PFSK-1 (cell line): ENCODE measurements at regions not wholly inside any gene's neighbourhood (a gene's known extent, or its start where the extent isn't known, plus 50 kb on each side); places are given as distances from the start of the nearest gene placed in this dataset.

ENCODE experiments used
- POLR2AphosphoS5 ChIP-seq: IDR thresholded peaks from 2 replicates; pipeline ENCODE4 v1.6.1; 2012; ENCODE audit warnings: low read depth, mild to moderate bottlenecking, control low read depth, low read length, moderate library complexity
- SIN3A ChIP-seq: IDR thresholded peaks from 2 replicates; pipeline ENCODE4 v1.6.1; 2012; ENCODE audit warnings: mild to moderate bottlenecking, low read length, moderate library complexity, borderline replicate concordance; ENCODE audit not compliant: insufficient read depth
- TAF1 ChIP-seq: IDR thresholded peaks from 2 replicates; pipeline ENCODE4 v1.6.1; 2012; ENCODE audit warnings: low read length, control low read depth, borderline replicate concordance; ENCODE audit not compliant: insufficient read depth
- TF ChIP-seq, protein P1 (sequence below), 2 experiments: IDR thresholded peaks; 2 replicates each; pipeline versions ENCODE4 v1.6.1 to v1.8.0; 2011 to 2012; ENCODE audit warnings: low read depth in 2 of 2, low read length in 2 of 2, control low read depth in 1 of 2, inconsistent platforms in 1 of 2, mild to moderate bottlenecking in 1 of 2, moderate library complexity in 1 of 2; ENCODE audit not compliant: insufficient read depth in 1 of 2

GRCh38 chr6:144712541-144712940 lies 427.4 kb downstream of the UTRN start:
- TF ChIP-seq, protein P1, sequence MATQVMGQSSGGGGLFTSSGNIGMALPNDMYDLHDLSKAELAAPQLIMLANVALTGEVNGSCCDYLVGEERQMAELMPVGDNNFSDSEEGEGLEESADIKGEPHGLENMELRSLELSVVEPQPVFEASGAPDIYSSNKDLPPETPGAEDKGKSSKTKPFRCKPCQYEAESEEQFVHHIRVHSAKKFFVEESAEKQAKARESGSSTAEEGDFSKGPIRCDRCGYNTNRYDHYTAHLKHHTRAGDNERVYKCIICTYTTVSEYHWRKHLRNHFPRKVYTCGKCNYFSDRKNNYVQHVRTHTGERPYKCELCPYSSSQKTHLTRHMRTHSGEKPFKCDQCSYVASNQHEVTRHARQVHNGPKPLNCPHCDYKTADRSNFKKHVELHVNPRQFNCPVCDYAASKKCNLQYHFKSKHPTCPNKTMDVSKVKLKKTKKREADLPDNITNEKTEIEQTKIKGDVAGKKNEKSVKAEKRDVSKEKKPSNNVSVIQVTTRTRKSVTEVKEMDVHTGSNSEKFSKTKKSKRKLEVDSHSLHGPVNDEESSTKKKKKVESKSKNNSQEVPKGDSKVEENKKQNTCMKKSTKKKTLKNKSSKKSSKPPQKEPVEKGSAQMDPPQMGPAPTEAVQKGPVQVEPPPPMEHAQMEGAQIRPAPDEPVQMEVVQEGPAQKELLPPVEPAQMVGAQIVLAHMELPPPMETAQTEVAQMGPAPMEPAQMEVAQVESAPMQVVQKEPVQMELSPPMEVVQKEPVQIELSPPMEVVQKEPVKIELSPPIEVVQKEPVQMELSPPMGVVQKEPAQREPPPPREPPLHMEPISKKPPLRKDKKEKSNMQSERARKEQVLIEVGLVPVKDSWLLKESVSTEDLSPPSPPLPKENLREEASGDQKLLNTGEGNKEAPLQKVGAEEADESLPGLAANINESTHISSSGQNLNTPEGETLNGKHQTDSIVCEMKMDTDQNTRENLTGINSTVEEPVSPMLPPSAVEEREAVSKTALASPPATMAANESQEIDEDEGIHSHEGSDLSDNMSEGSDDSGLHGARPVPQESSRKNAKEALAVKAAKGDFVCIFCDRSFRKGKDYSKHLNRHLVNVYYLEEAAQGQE (IDR thresholded peaks at IDR 0.05; ENCODE audit: insufficient read depth in 1 of 2, low read depth in 2 of 2, low read length in 2 of 2) = no peak
- TF ChIP-seq POLR2AphosphoS5 = no peak
- TF ChIP-seq SIN3A = no peak
- no peak for TF ChIP-seq TAF1
